ENCODE measurements at regions not wholly inside any gene's neighbourhood (a gene's known extent, or its start where the extent isn't known, plus 50 kb on each side); places are given as distances from the start of the nearest gene placed in this dataset.

- TF ChIP-seq CTCF (IDR thresholded peaks at IDR 0.05; ENCODE audit: low read depth, low read length) (no peak), POLR2A (IDR thresholded peaks at IDR 0.05; ENCODE audit: extremely low read depth, insufficient read length) (no peak), MYC (IDR thresholded peaks at IDR 0.05; ENCODE audit: low read depth, low read length) (no peak)
Measured at GRCh38 chr1:108016451-108016920, 51.5 kb upstream of the VAV3 start.
